ENCODE measurements at regions not wholly inside any gene's neighbourhood (a gene's known extent, or its start where the extent isn't known, plus 50 kb on each side); places are given as distances from the start of the nearest gene placed in this dataset.

GRCh38 chr4:34318773-34319172 lies 1925.5 kb downstream of the ARAP2 start:
- TF ChIP-seq EHMT2 (IDR thresholded peaks at IDR 0.05; ENCODE audit: low read depth): no peak
- no peak for TF ChIP-seq RFX5 (IDR thresholded peaks at IDR 0.05)
- TF ChIP-seq, protein P1, sequence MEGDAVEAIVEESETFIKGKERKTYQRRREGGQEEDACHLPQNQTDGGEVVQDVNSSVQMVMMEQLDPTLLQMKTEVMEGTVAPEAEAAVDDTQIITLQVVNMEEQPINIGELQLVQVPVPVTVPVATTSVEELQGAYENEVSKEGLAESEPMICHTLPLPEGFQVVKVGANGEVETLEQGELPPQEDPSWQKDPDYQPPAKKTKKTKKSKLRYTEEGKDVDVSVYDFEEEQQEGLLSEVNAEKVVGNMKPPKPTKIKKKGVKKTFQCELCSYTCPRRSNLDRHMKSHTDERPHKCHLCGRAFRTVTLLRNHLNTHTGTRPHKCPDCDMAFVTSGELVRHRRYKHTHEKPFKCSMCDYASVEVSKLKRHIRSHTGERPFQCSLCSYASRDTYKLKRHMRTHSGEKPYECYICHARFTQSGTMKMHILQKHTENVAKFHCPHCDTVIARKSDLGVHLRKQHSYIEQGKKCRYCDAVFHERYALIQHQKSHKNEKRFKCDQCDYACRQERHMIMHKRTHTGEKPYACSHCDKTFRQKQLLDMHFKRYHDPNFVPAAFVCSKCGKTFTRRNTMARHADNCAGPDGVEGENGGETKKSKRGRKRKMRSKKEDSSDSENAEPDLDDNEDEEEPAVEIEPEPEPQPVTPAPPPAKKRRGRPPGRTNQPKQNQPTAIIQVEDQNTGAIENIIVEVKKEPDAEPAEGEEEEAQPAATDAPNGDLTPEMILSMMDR (IDR thresholded peaks at IDR 0.05): no peak
- TF ChIP-seq SMC3 (IDR thresholded peaks at IDR 0.05): no peak
- TF ChIP-seq CBX2 (IDR thresholded peaks at IDR 0.05; ENCODE audit: borderline replicate concordance, low read depth): no peak
- no peak for TF ChIP-seq ESRRA (IDR thresholded peaks at IDR 0.05; ENCODE audit: borderline replicate concordance, low read length)
- no peak for TF ChIP-seq CHD2 (IDR thresholded peaks at IDR 0.05; ENCODE audit: low read length, partially characterized antibody)
- no peak for TF ChIP-seq KDM1A (IDR thresholded peaks at IDR 0.05; ENCODE audit: low read depth)
- TF ChIP-seq POLR2AphosphoS2 (conservative IDR thresholded peaks at IDR 0.05; ENCODE audit: low read length): no peak
